ENCODE measurements at regions not wholly inside any gene's neighbourhood (a gene's known extent, or its start where the extent isn't known, plus 50 kb on each side); places are given as distances from the start of the nearest gene placed in this dataset.

DNA sequence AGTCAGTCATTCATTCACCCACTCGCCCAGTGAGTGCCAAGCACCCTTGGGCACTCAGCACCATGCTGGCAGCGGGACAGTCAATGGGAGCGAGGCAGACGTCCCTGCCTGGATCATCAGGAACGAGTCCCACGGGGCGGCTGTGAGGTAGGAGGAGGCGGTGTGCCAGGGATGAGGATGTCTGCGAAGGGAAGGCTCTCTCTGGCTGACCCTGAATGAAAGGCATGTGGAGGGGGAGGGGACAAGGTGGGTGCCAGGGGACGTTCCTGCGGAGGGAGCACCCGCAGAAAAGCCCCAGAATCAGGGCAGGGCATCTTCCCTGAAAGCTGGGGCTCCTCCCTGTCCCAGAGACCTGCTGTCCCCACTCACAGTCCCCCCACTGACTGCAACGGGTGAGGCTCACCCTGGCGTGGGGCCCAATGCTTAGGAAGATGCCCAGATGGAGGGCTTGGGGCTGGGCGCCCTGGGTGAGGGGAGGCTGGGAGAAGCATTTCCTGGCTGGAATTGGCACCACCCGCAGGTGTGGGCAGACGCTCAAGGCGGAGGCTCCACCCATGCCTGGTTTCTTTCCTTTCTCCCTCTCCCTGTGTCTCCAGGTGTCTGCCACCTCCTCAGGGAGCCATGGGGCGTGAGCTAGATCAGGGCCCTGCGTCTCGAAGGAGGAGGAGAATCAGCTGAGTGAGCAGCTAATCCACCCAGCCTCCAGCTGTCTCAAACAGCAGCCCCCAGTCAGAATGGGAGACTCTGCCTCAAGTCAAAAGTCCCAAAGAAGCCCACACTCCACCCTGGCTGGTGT, 179.0 kb upstream of the PPP1R26 start:
- no peaks in the 10 kb centered on the region for H3K9me3 ChIP-seq (ENCODE audit: insufficient read depth, low read length)
- no peak overlapping the region for H3K4me3 ChIP-seq (ENCODE audit: insufficient read depth, low read length, poor library complexity, severe bottlenecking)
- no peaks in the 10 kb centered on the region for H3K79me2 ChIP-seq (ENCODE audit: insufficient read depth, low read length)
- H3K27me3 ChIP-seq (ENCODE audit: low read length): no peaks in the 10 kb centered on the region
- H3K36me3 ChIP-seq (ENCODE audit: low read length): no peaks in the 10 kb centered on the region
- no peak overlapping the region for H3K9ac ChIP-seq (ENCODE audit: low read length)
- H4K20me1 ChIP-seq (ENCODE audit: low read depth, low read length): no peaks in the 10 kb centered on the region
- H3K9me2 ChIP-seq (replicated peaks; ENCODE audit: insufficient read depth, low read length): no peaks in the 10 kb centered on the region
- H3F3A ChIP-seq (ENCODE audit: insufficient read depth): no peaks in the 10 kb centered on the region
- H3K27ac ChIP-seq (ENCODE audit: low read depth, low read length): no peak overlapping the region
- H2AFZ ChIP-seq (ENCODE audit: low read depth, low read length, severe bottlenecking): no peak overlapping the region
- H3K4me2 ChIP-seq (ENCODE audit: low read depth, low read length, poor library complexity, severe bottlenecking): no peak overlapping the region
- TF ChIP-seq EZH2phosphoT487 (conservative IDR thresholded peaks at IDR 0.05; ENCODE audit: low read length) (no peak), CTCF (IDR thresholded peaks at IDR 0.05; ENCODE audit: insufficient read depth, low read length, poor library complexity, severe bottlenecking) (no peak)

GRCh38 chr9:135301271-135302263, 178.0 kb upstream of the PPP1R26 start:
- H3K36me3 ChIP-seq (ENCODE audit: low read length): no peaks in the 10 kb centered on the region
- H3K4me2 ChIP-seq (ENCODE audit: low read depth, low read length, poor library complexity, severe bottlenecking): no peak overlapping the region
- H3K9me3 ChIP-seq (ENCODE audit: insufficient read depth, low read length): no peaks in the 10 kb centered on the region
- no peak overlapping the region for H3K4me3 ChIP-seq (ENCODE audit: insufficient read depth, low read length, poor library complexity, severe bottlenecking)
- H3K27ac ChIP-seq (ENCODE audit: low read depth, low read length): no peak overlapping the region
- H3K27me3 ChIP-seq (ENCODE audit: low read length): no peaks in the 10 kb centered on the region
- no peaks in the 10 kb centered on the region for H3F3A ChIP-seq (ENCODE audit: insufficient read depth)
- H2AFZ ChIP-seq (ENCODE audit: low read depth, low read length, severe bottlenecking): no peak overlapping the region
- no peak overlapping the region for H3K9ac ChIP-seq (ENCODE audit: low read length)
- TF ChIP-seq EZH2phosphoT487 (conservative IDR thresholded peaks at IDR 0.05; ENCODE audit: low read length) (no peak), CTCF (IDR thresholded peaks at IDR 0.05; ENCODE audit: insufficient read depth, low read length, poor library complexity, severe bottlenecking) (no peak)
- no peaks in the 10 kb centered on the region for H4K20me1 ChIP-seq (ENCODE audit: low read depth, low read length)
- no peaks in the 10 kb centered on the region for H3K9me2 ChIP-seq (replicated peaks; ENCODE audit: insufficient read depth, low read length)
- no peaks in the 10 kb centered on the region for H3K79me2 ChIP-seq (ENCODE audit: insufficient read depth, low read length)

DNA sequence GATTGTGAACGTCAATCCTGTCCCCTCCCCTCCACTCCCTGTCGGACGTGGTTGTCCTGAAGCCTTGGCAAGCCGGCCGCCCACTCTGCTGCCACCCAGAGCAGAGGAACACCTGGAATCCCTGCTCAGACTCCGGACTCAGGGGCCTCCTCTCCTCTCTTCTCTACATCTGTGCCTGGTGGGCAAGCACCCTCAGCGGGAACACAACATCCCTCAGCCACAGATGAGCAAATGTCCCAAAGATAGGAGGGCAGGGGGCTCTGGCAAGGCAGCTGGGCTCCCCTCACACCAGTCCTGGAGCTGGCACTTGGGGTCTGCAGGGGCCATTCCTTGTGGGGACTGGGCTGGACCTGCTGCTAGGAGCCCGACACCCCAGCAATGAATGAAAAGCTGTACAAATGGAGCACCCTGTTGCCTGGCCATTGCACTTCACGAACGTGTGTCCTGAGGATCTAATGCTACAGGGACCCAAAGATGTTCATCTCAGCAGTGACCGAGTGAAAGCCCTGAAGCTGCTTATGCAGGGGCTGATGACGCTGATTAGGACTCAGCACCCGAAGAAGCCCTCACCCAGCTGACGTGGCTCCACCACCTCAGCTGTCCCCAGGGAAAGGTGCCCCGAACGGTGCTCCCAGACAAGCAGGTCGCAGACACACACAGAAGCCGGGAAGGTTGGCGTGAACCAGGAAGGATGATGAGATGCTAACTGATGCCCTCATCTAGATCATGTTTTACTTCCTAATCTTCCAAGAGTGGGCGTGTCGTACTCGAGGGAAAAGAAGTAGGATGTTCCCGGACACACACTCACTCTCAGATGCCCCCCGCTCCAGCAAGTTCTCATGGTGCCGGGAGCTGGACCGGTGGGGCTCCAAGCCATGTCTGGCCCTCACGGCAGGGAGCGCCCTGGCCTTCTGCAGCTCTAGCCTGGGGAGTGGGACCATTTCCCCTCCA, 177.0 kb upstream of the PPP1R26 start:
- Histone ChIP-seq H3K27me3 (ENCODE audit: low read length) (no peaks in the 10 kb centered on the region), H2AFZ (ENCODE audit: low read depth, low read length, severe bottlenecking) (no peak overlapping the region), H4K20me1 (ENCODE audit: low read depth, low read length) (no peaks in the 10 kb centered on the region), H3K27ac (ENCODE audit: low read depth, low read length) (no peak overlapping the region), H3K4me3 (ENCODE audit: insufficient read depth, low read length, poor library complexity, severe bottlenecking) (no peak overlapping the region), H3F3A (ENCODE audit: insufficient read depth) (no peaks in the 10 kb centered on the region), H3K9ac (ENCODE audit: low read length) (no peak overlapping the region), H3K9me3 (ENCODE audit: insufficient read depth, low read length) (no peaks in the 10 kb centered on the region), H3K79me2 (ENCODE audit: insufficient read depth, low read length) (no peaks in the 10 kb centered on the region), H3K4me2 (ENCODE audit: low read depth, low read length, poor library complexity, severe bottlenecking) (no peak overlapping the region), H3K9me2 (replicated peaks; ENCODE audit: insufficient read depth, low read length) (no peaks in the 10 kb centered on the region), H3K36me3 (ENCODE audit: low read length) (no peaks in the 10 kb centered on the region)
- TF ChIP-seq EZH2phosphoT487 (conservative IDR thresholded peaks at IDR 0.05; ENCODE audit: low read length) (no peak), CTCF (IDR thresholded peaks at IDR 0.05; ENCODE audit: insufficient read depth, low read length, poor library complexity, severe bottlenecking) (no peak)
